ENCODE measurements at regions not wholly inside any gene's neighbourhood (a gene's known extent, or its start where the extent isn't known, plus 50 kb on each side); places are given as distances from the start of the nearest gene placed in this dataset.

DNA sequence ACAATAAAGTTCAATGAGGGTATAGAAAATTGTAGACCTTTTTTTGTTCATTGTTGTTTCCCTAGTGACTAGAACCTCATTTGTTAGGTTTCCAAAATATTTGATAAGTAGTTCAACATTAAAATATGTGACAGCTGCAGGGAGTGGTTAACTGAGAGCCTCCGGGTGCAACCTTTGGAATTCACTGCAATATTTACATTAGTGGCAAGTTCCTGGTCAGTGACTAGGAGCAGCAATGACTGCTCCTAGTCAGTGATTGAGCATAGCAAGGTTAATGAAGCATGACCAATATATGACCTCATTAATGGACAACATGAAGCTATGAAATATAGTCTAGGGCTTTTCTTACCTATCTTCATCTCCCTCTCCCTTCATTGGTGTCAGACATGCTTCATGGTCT, 65.8 kb upstream of the FAM47A start:
- H3K27me3 ChIP-seq (ENCODE audit: insufficient read depth, low read depth): no peaks in the 10 kb centered on the region
- TF ChIP-seq, protein P1, sequence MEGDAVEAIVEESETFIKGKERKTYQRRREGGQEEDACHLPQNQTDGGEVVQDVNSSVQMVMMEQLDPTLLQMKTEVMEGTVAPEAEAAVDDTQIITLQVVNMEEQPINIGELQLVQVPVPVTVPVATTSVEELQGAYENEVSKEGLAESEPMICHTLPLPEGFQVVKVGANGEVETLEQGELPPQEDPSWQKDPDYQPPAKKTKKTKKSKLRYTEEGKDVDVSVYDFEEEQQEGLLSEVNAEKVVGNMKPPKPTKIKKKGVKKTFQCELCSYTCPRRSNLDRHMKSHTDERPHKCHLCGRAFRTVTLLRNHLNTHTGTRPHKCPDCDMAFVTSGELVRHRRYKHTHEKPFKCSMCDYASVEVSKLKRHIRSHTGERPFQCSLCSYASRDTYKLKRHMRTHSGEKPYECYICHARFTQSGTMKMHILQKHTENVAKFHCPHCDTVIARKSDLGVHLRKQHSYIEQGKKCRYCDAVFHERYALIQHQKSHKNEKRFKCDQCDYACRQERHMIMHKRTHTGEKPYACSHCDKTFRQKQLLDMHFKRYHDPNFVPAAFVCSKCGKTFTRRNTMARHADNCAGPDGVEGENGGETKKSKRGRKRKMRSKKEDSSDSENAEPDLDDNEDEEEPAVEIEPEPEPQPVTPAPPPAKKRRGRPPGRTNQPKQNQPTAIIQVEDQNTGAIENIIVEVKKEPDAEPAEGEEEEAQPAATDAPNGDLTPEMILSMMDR (conservative IDR thresholded peaks at IDR 0.05; ENCODE audit: low read depth, low read length): no peak
- H3K4me3 ChIP-seq (IDR thresholded peaks at IDR 0.05; ENCODE audit: insufficient read depth, low read depth, low read length): no peak overlapping the region
- H3K36me3 ChIP-seq (ENCODE audit: insufficient read depth): no peaks in the 10 kb centered on the region
- H3K4me1 ChIP-seq (ENCODE audit: low read depth, poor library complexity, severe bottlenecking): no peaks in the 10 kb centered on the region
- H4K20me1 ChIP-seq (ENCODE audit: insufficient read depth): no peaks in the 10 kb centered on the region
- no peak overlapping the region for H3K4me2 ChIP-seq
- H3K27ac ChIP-seq: no peak overlapping the region
- no peaks in the 10 kb centered on the region for H3K79me2 ChIP-seq (ENCODE audit: insufficient read depth, low read depth)
- no peak overlapping the region for H3K9ac ChIP-seq
- no peak overlapping the region for H2AFZ ChIP-seq (ENCODE audit: low read depth)
